ENCODE measurements at regions not wholly inside any gene's neighbourhood (a gene's known extent, or its start where the extent isn't known, plus 50 kb on each side); places are given as distances from the start of the nearest gene placed in this dataset.

DNA sequence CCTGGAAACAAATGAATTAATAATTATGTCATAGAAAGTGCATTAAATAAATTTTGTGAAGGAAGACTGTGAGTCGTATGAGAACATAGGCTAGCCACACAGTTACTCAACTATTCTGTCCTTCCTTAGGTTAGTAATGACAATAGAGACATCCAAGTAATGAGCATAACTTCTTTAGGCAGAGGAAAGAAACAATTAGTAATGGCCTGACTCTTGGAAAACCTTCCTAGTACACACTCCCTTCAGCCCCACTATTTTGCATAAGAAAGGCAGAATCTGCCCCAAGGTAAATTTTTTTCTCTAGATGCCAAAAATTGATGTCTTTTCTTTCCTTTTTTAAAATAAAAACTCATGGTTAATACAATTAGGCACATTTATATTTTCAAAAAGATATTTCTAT is 1619.0 kb upstream of the WWC1 start:
- Histone ChIP-seq H3K9ac (ENCODE audit: control insufficient read depth, extremely low read depth, insufficient read depth, low read length) (no peak overlapping the region), H3K27me3 (ENCODE audit: control insufficient read depth, extremely low read depth, insufficient read depth, low read length) (no peaks in the 10 kb centered on the region), H3K9me1 (ENCODE audit: control insufficient read depth, extremely low read depth, insufficient read depth, low read length) (no peaks in the 10 kb centered on the region), H3K4me3 (ENCODE audit: control insufficient read depth in 2 of 3, extremely low read depth in 1 of 3, insufficient read depth in 2 of 3, low read depth in 1 of 3, low read length in 3 of 3) (no peak overlapping the region), H3K4me1 (ENCODE audit: control insufficient read depth, extremely low read depth, insufficient read depth, low read length) (no peaks in the 10 kb centered on the region), H3K9me3 (ENCODE audit: control insufficient read depth, low read depth, low read length) (no peaks in the 10 kb centered on the region), H3K36me3 (ENCODE audit: control insufficient read depth in 2 of 2, extremely low read depth in 1 of 2, insufficient read depth in 2 of 2, low read length in 2 of 2) (no peaks in the 10 kb centered on the region), H3K27ac (ENCODE audit: control insufficient read depth, insufficient read depth, low read length) (no peak overlapping the region), H3K4me2 (ENCODE audit: control insufficient read depth, extremely low read depth, insufficient read depth, low read depth, low read length) (no peak overlapping the region), H4K20me1 (ENCODE audit: control insufficient read depth, extremely low read depth, insufficient read depth, low read length) (no peaks in the 10 kb centered on the region), H3K79me2 (ENCODE audit: control insufficient read depth, insufficient read depth, low read length) (no peaks in the 10 kb centered on the region), H2AFZ (ENCODE audit: control insufficient read depth, low read length) (no peak overlapping the region)
- FAIRE-seq (no peak), DNase-seq (ENCODE audit: low read depth, low spot score) (no peak)
- TF ChIP-seq CTCF (optimal IDR thresholded peaks at IDR 0.05 in 1 of 3, IDR thresholded peaks at IDR 0.05 in 1 of 3, conservative IDR thresholded peaks at IDR 0.05 in 1 of 3; ENCODE audit: extremely low read depth in 1 of 3, insufficient read depth in 2 of 3, low read length in 3 of 3) (no peak), EZH2 (IDR thresholded peaks at IDR 0.05; ENCODE audit: low read length) (no peak)
- dilution Hi-C loops (cut with MboI; ENCODE audit: extremely low pct_ligation_motif_present, low sequenced_read_pairs), result no loop called here

- FAIRE-seq (no peak), DNase-seq (ENCODE audit: low read depth, low spot score) (no peak)
- Histone ChIP-seq H3K9me1 (ENCODE audit: control insufficient read depth, extremely low read depth, insufficient read depth, low read length) (no peaks in the 10 kb centered on the region), H3K9me3 (ENCODE audit: control insufficient read depth, low read depth, low read length) (no peaks in the 10 kb centered on the region), H3K36me3 (ENCODE audit: control insufficient read depth in 2 of 2, extremely low read depth in 1 of 2, insufficient read depth in 2 of 2, low read length in 2 of 2) (no peaks in the 10 kb centered on the region), H3K4me3 (ENCODE audit: control insufficient read depth in 2 of 3, extremely low read depth in 1 of 3, insufficient read depth in 2 of 3, low read depth in 1 of 3, low read length in 3 of 3) (no peak overlapping the region), H3K27ac (ENCODE audit: control insufficient read depth, insufficient read depth, low read length) (no peak overlapping the region), H3K4me2 (ENCODE audit: control insufficient read depth, extremely low read depth, insufficient read depth, low read depth, low read length) (no peak overlapping the region), H4K20me1 (ENCODE audit: control insufficient read depth, extremely low read depth, insufficient read depth, low read length) (no peaks in the 10 kb centered on the region), H3K79me2 (ENCODE audit: control insufficient read depth, insufficient read depth, low read length) (no peaks in the 10 kb centered on the region), H2AFZ (ENCODE audit: control insufficient read depth, low read length) (no peak overlapping the region), H3K4me1 (ENCODE audit: control insufficient read depth, extremely low read depth, insufficient read depth, low read length) (no peaks in the 10 kb centered on the region), H3K9ac (ENCODE audit: control insufficient read depth, extremely low read depth, insufficient read depth, low read length) (no peak overlapping the region), H3K27me3 (ENCODE audit: control insufficient read depth, extremely low read depth, insufficient read depth, low read length) (no peaks in the 10 kb centered on the region)
- dilution Hi-C loops (cut with MboI; ENCODE audit: extremely low pct_ligation_motif_present, low sequenced_read_pairs), result no loop called here
- no peak for TF ChIP-seq EZH2 (IDR thresholded peaks at IDR 0.05; ENCODE audit: low read length)
Observed at GRCh38 chr5:166677891-166678290, 1613.6 kb upstream of the WWC1 start.

- FAIRE-seq (no peak), DNase-seq (ENCODE audit: low read depth, low spot score) (no peak)
- H3K9me1 ChIP-seq (ENCODE audit: control insufficient read depth, extremely low read depth, insufficient read depth, low read length), result no peaks in the 10 kb centered on the region
- H4K20me1 ChIP-seq (ENCODE audit: control insufficient read depth, extremely low read depth, insufficient read depth, low read length), result no peaks in the 10 kb centered on the region
- H3K9ac ChIP-seq (ENCODE audit: control insufficient read depth, extremely low read depth, insufficient read depth, low read length), result no peak overlapping the region
- H3K4me1 ChIP-seq (ENCODE audit: control insufficient read depth, extremely low read depth, insufficient read depth, low read length), result no peaks in the 10 kb centered on the region
- no peak for TF ChIP-seq CTCF (optimal IDR thresholded peaks at IDR 0.05 in 1 of 3, IDR thresholded peaks at IDR 0.05 in 1 of 3, conservative IDR thresholded peaks at IDR 0.05 in 1 of 3; ENCODE audit: extremely low read depth in 1 of 3, insufficient read depth in 2 of 3, low read length in 3 of 3)
- no peak for TF ChIP-seq EZH2 (IDR thresholded peaks at IDR 0.05; ENCODE audit: low read length)
- no peaks in the 10 kb centered on the region for H3K9me3 ChIP-seq (ENCODE audit: control insufficient read depth, low read depth, low read length)
- H3K27me3 ChIP-seq (ENCODE audit: control insufficient read depth, extremely low read depth, insufficient read depth, low read length), result no peaks in the 10 kb centered on the region
- H3K36me3 ChIP-seq (ENCODE audit: control insufficient read depth in 2 of 2, extremely low read depth in 1 of 2, insufficient read depth in 2 of 2, low read length in 2 of 2), result no peaks in the 10 kb centered on the region
- no peak overlapping the region for H3K4me2 ChIP-seq (ENCODE audit: control insufficient read depth, extremely low read depth, insufficient read depth, low read depth, low read length)
- H3K4me3 ChIP-seq (ENCODE audit: control insufficient read depth in 2 of 3, extremely low read depth in 1 of 3, insufficient read depth in 2 of 3, low read depth in 1 of 3, low read length in 3 of 3), result no peak overlapping the region
- H2AFZ ChIP-seq (ENCODE audit: control insufficient read depth, low read length), result no peak overlapping the region
- no peak overlapping the region for H3K27ac ChIP-seq (ENCODE audit: control insufficient read depth, insufficient read depth, low read length)
- dilution Hi-C loops (cut with MboI; ENCODE audit: extremely low pct_ligation_motif_present, low sequenced_read_pairs), result no loop called here
- no peaks in the 10 kb centered on the region for H3K79me2 ChIP-seq (ENCODE audit: control insufficient read depth, insufficient read depth, low read length)
Observed at GRCh38 chr5:166679331-166679730, 1612.1 kb upstream of the WWC1 start.

Data from keratinocyte (primary cell).